ENCODE measurements at regions not wholly inside any gene's neighbourhood (a gene's known extent, or its start where the extent isn't known, plus 50 kb on each side); places are given as distances from the start of the nearest gene placed in this dataset.
"Not testable (repeated sequence)": the region's sequence is repeated elsewhere in the genome, so short reads cannot be mapped to it uniquely, and the experiment has no call there.

DNA sequence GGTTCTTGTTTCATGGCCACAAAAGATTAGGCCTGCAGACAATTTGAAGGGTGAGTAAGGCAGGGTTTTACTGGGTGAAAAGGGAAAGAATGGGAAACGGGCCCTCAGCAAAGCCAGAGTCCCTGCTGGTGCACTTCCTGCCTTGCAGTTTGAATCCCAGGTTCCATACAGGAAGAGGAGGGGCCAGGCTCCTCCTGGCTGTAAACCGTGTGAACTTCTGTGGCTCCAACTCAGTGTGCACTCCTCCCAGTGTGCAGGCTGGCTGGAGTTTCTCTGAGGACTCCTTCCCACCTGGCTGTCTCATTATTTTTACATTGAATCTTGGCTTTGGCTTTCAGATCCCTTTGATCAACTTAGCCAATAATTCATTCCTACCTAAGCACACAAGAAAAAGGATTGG lies 367.1 kb upstream of the KLF4 start:
- no peak for DNase-seq

DNA sequence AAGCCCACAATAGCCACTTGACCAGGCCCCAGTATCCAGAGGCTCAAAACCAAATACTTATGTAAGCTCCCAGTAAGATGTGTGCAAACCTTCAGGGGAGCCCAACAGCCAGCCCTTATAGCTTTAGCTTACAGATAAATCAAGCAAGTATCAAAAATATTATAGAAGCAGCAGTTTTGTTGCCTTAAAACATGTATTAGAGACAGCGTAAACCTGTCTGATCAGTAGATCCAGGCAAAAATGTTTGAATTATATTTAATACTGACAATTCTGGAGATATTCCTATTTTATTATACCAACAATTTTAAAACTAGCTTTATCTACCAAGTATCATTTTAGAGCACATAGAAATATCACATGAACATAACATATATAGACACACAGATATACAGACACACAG lies 365.6 kb upstream of the KLF4 start:
- DNase-seq, result no peak

DNA sequence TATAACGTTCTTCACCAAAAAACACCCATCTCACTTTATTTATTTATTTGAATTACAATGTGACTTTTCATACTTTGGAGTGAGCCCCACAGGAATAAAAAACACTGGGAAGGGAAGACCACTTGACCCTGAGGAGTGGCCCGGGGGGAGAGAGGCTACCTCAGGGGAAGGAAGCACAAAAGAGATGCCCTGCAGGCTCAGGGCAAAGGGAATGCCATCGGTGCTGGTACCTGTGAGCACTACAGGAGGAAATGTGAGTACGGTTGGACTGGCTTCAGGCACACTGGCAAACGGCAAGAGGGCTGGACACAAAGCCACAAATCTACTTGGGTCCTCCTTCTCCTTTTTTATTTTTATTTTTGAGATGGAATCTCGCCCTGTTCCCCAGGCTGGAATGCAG lies 363.9 kb upstream of the KLF4 start:
- no peak for DNase-seq

DNA sequence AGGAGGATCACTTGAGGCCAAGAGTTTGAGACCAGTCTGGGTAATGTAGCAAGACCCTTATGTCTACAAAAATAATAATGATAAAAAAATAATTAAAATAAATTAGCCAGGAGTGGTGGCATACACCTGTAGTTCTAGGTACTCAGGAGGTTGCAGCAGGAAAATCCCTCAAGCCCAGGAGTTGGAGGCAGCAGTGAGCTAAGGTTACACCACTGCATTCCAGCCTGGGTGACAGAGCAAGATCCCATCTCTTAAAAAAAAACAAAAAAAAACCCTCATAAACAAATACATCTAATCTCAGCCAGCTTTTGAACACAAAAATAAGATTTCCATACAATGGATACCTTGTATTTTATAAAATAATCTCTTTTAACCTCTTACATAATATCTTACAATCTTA lies 363.3 kb upstream of the KLF4 start:
- DNase-seq, result no peak

DNA sequence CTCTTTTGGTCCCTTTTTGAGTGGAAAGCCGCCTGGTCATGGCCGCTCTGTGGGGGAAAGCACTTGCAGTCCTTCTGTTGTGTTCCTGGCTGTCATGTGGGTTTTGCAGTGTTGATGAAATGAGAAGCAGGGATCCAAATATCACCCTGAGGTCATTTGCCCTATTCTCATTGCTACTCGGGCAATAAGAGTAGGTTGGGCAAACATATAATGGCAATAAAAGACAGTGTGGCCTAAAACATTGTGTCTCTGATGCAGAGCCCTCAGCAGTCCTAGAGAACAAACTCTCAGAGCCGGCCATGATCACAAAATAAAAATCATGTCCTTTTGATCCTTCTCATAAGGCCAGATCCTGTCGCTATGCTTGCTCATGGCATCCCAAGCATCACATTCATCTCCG lies 361.1 kb upstream of the KLF4 start:
- no peak for DNase-seq

DNA sequence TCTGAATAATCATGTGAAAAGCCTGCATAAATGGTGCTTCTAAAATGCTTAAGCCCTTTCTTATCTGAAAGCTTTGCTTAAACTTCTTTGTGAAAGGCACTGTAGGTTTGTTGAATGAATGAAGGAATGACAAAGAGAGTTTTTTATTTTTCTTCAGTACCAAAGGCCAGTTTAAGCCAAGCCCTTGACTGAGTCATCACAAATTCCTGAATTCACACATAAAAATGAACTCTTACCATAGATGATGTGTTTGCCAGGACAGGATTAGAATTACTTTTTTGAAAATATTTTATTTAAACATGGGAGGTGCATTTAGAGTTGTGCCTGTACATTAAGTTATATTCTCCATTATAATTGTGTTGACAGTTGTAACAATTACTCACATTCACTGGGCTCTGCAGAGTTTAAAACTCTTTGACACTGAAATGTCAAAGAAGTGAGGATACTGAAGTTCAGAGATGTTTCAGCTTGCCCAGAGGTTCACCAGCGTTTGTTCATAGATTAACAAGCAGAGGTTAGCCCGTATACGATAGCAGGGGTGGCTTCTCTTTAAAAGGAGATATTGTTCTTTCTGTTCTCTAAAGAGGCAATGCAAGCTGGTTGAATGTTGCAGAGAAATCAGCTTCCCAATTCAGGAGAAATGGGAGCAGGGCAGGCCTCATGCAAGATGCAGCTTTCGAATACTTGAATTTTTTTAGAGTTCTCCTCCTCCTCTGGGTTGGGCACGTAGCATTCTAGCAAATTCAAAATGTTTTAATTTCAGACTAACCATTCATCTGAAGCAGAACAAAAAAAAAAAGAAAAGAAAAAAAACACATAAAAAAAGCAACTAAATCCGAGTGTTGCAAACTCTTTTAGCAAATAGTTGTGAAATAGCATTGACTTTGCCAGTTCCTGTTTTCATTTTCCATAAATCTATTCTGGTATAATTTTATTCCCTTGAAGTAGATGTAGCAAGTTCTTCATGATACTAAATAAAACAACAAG lies 358.7 kb upstream of the KLF4 start:
- peak; percentile 55 for DNase-seq

DNA sequence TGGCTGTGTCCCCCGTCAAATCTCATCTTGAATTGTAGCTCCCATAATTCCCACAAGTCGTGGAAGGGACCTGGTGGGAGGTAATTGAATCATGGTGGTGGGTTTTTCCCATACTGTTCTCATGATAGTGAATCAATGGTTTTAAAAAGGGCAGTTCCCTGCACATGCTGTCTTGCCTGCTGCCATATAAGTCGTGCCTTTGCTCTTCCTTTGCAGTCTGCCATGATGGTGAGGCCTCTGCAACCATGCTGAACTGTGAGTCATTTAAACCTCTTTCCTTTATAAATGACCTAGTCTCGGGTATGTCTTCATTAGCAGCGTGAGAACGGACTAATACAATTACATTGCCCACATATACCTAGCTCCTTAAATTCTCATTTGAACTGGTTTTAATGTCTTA lies 353.0 kb upstream of the KLF4 start:
- DNase-seq, result no peak

DNA sequence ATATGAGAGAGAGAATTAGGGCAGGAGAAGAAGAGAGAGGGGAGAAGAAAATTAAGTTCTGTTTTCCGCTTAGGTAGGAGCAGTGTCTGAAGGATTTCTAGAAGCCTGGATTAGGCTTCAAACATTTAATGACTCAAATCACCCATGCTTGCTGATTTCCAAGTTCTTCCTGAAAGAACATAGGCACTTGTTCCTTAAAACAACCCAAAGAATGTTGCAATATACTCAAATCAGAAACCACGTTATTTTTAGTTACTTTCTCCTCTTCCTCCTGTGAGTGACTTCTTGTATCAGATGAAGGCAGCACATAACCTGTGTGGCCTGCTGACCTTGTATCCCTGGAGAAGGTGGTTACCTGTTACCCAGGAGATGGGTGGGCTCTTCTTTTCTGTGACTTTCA lies 351.5 kb upstream of the KLF4 start:
- DNase-seq, result no peak

DNA sequence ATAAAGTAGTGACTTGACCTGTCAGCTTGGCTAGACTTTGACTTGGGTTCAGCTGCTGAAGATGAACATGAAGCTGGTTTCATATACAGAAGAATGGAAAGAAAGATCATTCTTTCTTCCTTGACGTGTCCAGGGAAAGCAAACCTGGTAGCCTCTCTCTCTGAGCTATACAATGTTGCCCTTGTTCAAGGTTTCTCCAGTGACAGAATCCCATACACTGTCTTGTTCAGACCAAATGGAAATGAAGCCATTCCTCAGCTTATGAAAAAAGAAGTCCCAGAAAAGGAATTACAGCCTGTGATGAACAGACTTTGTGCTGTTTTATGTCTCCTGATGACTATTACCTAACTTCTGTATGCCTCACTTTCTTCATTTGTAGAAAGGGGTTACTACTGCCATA lies 349.8 kb upstream of the KLF4 start:
- no peak for DNase-seq

DNA sequence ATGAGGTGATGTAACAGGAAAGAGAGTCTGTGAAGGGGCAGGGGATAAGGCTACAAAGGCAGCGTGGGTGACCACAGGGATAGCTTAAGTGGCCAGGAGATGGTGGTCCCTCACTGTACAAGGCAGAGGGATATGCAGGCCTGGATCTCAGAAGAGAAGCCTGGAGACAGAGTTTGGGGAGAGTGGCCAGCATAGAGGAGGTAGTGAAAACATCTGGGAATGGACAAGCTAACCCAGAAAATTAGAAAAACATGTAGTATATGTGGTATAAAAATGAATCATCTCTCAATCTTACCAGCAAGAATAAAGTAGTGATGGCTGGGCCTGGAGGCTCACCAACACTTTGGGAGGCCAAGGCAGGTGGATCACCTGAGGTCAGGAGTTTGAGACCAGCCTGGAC lies 349.2 kb upstream of the KLF4 start:
- DNase-seq, result no peak

DNA sequence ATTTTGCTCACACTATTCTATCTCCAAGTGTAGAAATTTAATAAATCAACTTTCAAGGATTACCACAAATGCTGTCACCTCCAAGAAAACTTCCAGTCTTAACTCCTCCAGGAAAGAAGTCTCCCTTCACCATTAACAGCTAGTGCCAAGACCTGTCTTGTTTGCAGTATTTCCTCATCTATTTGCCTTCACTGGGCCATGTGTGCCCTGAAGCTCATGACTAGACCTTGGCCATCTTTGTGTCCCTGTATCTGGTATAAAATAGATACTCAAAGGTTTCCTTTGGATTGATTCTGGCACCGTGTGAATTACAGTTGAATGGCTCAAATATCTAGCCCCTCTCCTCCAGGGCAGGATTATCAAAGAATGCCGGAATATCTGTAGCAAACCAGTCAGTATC lies 346.7 kb upstream of the KLF4 start:
- no peak for DNase-seq

DNA sequence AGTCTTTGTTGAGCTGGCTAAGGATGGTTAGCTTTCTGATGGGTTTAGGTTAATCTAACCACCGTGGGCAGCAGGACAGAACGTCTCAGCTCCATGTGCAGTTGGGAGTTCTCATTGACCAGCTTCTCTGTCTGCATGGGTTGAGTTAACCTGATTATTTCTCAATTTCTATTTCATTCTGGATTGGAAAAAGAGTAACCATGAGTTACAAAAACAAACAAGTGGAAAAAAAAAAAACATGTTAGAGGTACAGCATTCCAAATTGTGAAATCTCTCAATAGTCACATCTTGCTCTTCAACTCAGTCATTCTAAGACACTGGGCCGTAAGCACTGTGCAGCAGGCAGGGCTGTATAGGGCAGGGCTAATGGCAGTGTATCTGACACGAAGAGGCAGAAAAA lies 343.7 kb upstream of the KLF4 start:
- no peak for DNase-seq

DNA sequence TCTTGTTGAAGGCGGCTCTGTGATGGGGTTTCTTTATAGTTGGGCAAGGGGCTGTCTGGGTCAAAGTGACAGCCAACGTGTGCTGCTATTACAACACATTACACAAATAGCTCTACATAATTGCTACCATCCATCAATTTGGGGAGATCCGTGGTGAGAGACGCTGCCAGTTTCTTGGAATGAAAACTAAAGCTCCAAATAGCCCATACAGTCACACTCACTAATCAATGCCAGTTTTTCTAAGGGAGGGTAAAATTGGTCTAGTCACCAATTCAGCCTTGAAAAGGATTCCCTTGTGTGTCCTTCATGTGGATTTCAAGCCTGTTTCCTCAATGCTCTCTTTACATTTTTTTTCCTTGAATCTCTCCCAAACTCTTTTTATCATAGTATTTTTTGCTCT lies 343.3 kb upstream of the KLF4 start:
- no peak for DNase-seq

DNA sequence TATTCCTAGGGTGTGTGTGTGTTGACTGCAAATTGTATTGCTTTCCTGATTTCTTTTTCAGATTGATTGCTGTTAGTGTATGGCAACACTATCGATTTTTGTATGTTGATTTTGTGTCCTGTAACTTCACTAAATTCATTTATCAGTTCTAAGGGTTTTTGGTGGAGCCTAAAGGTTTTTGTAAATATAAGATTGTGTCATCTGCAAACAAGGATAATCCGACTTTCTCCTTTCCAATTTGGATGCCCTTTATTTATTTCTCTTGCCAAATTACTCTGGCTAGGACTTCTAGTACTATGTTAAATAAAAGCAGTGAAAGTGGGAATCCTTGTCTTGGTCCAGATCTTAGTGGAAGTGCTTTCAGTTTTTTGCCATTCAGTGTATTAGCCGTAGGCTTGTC lies 340.9 kb upstream of the KLF4 start:
- DNase-seq, result no peak

DNA sequence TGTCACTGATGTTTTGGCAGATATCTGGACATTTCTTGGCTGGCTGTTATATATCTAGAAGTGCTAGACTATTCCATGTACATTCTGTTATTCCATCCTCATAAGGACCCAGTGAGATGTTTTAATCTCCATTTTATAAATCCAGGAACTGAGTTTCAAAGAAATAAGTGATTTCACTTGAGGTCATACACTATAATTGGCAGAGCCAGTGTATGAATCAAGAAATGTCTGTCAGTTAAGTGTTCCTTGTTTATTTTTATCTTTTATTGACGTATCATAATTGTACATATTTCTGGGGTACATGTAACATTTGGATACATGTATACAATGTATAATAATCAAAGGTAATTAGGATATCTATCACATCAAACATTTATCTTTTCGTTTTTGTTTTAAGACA lies 338.3 kb upstream of the KLF4 start:
- no peak for DNase-seq

DNA sequence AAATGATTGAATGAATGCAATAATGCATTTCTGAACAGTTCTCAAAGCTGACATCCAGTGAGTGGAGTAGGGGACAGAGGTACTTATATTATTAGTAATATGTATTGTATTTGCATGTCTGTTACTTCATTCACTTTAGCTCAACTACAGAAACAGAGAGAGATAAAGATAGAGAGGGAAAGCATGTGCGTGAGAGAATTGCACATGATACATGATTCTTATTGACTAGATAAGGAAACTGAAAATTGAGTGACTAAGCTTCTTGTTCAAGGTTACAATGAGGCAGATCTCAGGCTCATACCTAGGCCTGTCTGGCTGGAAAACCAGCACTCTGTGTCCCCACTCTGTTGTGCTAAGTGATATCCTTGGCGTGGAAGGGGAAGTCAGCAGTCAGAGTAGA lies 337.7 kb upstream of the KLF4 start:
- DNase-seq, result no peak

DNA sequence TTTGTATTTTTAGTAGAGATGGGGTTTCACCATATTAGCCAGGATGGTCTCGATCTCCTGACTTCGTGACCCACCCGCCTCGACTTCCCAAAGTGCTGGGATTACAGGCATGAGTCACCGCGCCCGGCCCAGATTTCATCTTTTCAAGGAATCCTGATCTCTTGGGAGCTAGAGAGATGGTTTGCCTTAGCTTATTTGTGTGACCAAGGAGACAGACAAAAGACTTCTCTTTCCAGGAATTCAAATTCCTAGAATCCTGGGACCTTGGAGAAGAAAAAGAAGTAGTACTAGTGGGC lies 337.1 kb upstream of the KLF4 start:
- DNase-seq, result not testable (repeated sequence)

DNA sequence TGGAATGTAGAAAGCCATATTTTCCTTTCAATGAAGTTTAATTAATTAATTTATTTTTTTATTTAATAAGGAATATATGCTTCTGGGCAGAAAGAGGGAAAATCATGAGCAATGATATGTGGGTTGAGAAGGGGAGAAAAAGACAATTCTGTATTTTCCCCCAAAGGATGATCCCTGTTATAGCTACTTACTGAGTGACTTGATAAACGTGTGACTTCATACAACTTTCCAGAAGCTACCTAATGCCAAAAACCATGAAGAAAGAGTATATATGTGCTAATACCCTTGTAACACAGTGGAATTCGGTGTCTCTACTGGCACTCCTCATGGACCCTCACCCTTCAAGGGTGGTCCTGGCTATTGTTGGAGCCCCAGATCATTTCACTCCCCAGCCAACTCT lies 335.0 kb upstream of the KLF4 start:
- no peak for DNase-seq

DNA sequence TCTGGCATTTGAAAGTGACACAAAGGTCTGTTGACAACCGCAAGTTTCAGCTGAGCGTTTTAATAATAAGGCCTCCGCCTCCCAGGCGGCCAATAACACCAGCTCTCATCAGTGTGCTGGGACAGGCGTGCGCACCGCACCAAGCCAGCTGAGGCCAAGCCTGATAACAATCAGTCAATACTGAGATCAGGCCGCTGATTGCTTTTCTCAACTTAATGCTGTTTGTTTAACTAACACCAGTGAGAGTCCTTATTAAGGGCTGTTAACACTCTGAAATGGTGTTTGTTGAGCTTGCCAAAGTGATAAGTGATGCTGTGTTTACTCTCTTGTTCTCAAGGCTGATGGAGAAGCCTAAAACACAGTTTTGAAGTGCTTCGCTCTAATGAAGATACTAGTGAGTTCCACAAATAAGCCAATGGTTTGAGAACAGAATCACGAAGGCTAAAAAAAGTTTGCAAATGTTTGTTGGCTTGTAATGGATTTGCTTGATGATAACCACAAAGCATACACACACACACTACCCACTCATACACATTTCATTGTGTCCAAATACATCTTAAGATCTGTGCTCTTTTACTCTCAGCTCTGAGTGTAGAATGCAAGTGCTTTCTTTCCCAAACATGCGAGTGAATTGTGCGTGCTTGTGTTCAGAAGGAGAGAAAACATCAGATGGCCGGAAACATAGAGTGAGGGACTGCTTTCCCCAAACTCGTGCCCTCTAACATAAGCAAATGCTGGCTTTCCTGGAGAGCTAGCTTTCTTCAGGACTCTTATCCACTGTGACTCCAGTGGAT lies 330.4 kb upstream of the KLF4 start:
- no peak for DNase-seq

DNA sequence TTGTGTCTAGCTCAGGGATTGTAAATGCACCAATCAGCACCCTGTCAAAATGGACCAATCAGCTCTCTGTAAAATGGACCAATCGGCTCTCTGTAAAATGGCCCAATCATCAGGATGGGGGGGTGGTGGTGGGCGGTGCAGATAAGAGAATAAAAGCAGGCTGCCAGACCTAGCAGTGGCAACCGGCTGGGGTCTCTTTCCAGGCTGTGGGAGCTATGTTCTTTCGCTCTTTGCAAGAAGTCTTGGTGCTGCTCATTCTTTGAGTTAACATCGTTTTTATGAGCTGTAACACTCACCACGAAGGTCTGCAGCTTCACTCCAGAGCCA lies 328.9 kb upstream of the KLF4 start:
- not testable (repeated sequence) for DNase-seq

DNA sequence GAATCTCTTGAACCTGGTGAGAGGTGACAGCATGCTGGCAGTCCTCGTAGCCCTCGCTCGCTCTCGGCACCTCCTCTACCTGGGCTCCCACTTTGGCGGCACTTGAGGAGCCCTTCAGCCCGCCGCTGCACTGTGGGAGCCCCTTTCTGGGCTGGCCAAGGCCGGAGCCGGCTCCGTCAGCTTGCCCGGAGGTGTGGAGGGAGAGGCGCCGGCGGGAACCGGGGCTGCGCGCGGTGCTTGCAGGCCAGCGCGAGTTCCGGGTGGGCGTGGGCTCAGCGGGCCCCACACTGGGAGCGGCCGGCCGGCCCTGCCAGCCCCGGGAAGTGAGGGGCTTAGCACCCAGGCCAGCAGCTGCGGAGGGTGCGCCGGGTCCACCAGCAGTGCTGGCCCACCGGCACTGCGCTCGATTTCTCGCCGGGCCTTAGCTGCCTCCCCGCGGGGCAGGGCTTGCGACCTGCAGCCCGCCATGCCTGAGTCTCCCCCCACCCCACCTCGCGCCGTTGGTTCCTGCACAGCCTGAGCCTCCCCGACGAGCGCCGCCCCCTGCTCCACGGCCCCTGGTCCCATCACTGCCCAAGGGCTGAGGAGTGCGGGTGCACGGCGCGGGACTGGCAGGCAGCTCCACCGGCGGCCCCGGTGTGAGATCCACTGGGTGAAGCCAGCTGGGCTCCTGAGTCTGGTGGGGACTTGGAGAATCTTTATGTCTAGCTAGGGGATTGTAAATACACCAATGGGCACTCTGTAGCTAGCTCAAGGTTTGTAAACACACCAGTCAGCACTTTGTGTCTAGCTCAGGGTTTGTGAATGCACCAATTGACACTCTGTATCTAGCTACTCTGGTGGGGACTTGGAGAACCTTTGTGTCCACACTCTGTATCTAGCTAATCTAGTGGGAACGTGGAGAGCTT lies 328.3 kb upstream of the KLF4 start:
- not testable (repeated sequence) for DNase-seq

DNA sequence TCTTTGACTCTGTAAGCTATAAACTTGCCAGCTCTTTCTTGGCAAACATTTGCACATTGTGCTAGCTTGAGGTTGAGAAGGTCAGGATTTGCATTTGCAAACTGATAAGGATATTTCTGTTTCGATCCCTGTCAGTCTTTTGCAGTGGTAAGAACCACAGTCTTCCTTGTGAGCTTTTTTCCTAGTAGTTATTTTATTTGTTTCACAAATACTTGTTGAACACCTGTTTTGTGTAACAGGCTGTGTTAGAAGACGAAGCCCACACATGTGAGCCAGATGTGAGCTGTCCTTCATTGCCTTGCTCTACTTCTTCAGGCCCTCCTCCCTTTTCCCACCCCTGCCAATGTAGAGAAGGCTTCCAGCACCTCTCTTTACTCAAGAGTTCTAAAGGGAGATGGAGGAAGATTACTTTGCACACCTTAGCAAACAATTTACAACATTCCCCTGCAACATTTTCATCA lies 327.0 kb upstream of the KLF4 start:
- DNase-seq, result no peak
